ENCODE measurements at regions not wholly inside any gene's neighbourhood (a gene's known extent, or its start where the extent isn't known, plus 50 kb on each side); places are given as distances from the start of the nearest gene placed in this dataset.
A peak's percentile ranks its signal among the peaks of the same experiment; 100 is the strongest.

GRCh38 chrX:55159551-55159950 lies 60.6 kb upstream of the PAGE5 start:
- no peaks in the 10 kb centered on the region for H3K9me1 ChIP-seq (replicated peaks; ENCODE audit: control insufficient read depth, extremely low read depth, insufficient read depth, low read length)
- BruUV-seq (replicated peaks): no TSS peak
- no peaks in the 10 kb centered on the region for H3K36me3 ChIP-seq (ENCODE audit: control insufficient read depth in 2 of 2, extremely low read depth in 1 of 2, insufficient read depth in 2 of 2, low read length in 2 of 2)
- H3K9ac ChIP-seq (replicated peaks; ENCODE audit: extremely low read depth, insufficient read depth, low read length): peak overlapping the region; percentile 67
- H3K4me3 ChIP-seq (replicated peaks in 1 of 3; ENCODE audit: insufficient read depth in 1 of 3, low read depth in 1 of 3, low read length in 3 of 3): no peak overlapping the region
- peaks cover 5% of the 10 kb centered on the region for H3K4me1 ChIP-seq (ENCODE audit: control insufficient read depth, extremely low read depth, insufficient read depth, low read length)
- H3K27ac ChIP-seq (ENCODE audit: insufficient read depth, low read depth, low read length): no peak overlapping the region
- dilution Hi-C loops (cut with MboI; ENCODE audit: extremely low pct_ligation_motif_present, low sequenced_read_pairs): no loop called here
- no peaks in the 10 kb centered on the region for H3K9me3 ChIP-seq (replicated peaks; ENCODE audit: control insufficient read depth, insufficient read depth, low read length)
- H4K20me1 ChIP-seq (replicated peaks; ENCODE audit: control insufficient read depth, extremely low read depth, insufficient read depth, low read length): no peaks in the 10 kb centered on the region
- intact Hi-C loops (cut with micrococcal nuclease): loop anchor here (10.0 kb wide), 1 partner anchor 1115 kb away; the partner anchor contains the start of gene PHF8
- ChIA-PET POLR2A (no interaction called here), CTCF (interaction anchor here (1.5 to 1.8 kb wide), 2 partner anchors 24 to 1088 kb away, joined by 4 read pairs; no protein-coding TSS in a partner anchor)
- no peaks in the 10 kb centered on the region for H3K79me2 ChIP-seq (ENCODE audit: control insufficient read depth, insufficient read depth, low read length)
- no peak overlapping the region for H2AFZ ChIP-seq (ENCODE audit: low read depth, low read length)
- DNase-seq (ENCODE audit: low read depth, low spot score) (peak; percentile 1), FAIRE-seq (peak; percentile 35)
- H3K4me2 ChIP-seq (ENCODE audit: insufficient read depth, low read length): peak overlapping the region; percentile 87
- no peaks in the 10 kb centered on the region for H3K27me3 ChIP-seq (ENCODE audit: control insufficient read depth in 2 of 2, insufficient read depth in 2 of 2, low read length in 2 of 2)
- TF ChIP-seq, protein P1, sequence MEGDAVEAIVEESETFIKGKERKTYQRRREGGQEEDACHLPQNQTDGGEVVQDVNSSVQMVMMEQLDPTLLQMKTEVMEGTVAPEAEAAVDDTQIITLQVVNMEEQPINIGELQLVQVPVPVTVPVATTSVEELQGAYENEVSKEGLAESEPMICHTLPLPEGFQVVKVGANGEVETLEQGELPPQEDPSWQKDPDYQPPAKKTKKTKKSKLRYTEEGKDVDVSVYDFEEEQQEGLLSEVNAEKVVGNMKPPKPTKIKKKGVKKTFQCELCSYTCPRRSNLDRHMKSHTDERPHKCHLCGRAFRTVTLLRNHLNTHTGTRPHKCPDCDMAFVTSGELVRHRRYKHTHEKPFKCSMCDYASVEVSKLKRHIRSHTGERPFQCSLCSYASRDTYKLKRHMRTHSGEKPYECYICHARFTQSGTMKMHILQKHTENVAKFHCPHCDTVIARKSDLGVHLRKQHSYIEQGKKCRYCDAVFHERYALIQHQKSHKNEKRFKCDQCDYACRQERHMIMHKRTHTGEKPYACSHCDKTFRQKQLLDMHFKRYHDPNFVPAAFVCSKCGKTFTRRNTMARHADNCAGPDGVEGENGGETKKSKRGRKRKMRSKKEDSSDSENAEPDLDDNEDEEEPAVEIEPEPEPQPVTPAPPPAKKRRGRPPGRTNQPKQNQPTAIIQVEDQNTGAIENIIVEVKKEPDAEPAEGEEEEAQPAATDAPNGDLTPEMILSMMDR (IDR thresholded peaks at IDR 0.05; ENCODE audit: extremely low read depth in 1 of 2, insufficient read depth in 1 of 2, low read depth in 1 of 2, low read length in 2 of 2): no peak
- TF ChIP-seq, protein P2, sequence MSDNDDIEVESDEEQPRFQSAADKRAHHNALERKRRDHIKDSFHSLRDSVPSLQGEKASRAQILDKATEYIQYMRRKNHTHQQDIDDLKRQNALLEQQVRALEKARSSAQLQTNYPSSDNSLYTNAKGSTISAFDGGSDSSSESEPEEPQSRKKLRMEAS (IDR thresholded peaks at IDR 0.05; ENCODE audit: insufficient read depth, insufficient read length): no peak
- TF ChIP-seq POLR2AphosphoS5 (IDR thresholded peaks at IDR 0.05; ENCODE audit: insufficient read depth, low read depth, low read length): no peak
- no peak for TF ChIP-seq JUN (IDR thresholded peaks at IDR 0.05; ENCODE audit: borderline replicate concordance, insufficient read depth, insufficient read length, low read depth)
- TF ChIP-seq FOS (IDR thresholded peaks at IDR 0.05; ENCODE audit: borderline replicate concordance, insufficient read depth, low read length): no peak
- TF ChIP-seq MYC (IDR thresholded peaks at IDR 0.05; ENCODE audit: low read depth, low read length): no peak
- TF ChIP-seq POLR2A (IDR thresholded peaks at IDR 0.05; ENCODE audit: low read depth, low read length): no peak
- no peak for TF ChIP-seq EZH2 (IDR thresholded peaks at IDR 0.05; ENCODE audit: borderline replicate concordance, low read depth, low read length, severe bottlenecking)
- no peak for TF ChIP-seq GATA2 (IDR thresholded peaks at IDR 0.05; ENCODE audit: insufficient read depth, insufficient read length, low read depth, low read length)
